ENCODE measurements at regions not wholly inside any gene's neighbourhood (a gene's known extent, or its start where the extent isn't known, plus 50 kb on each side); places are given as distances from the start of the nearest gene placed in this dataset.

DNA sequence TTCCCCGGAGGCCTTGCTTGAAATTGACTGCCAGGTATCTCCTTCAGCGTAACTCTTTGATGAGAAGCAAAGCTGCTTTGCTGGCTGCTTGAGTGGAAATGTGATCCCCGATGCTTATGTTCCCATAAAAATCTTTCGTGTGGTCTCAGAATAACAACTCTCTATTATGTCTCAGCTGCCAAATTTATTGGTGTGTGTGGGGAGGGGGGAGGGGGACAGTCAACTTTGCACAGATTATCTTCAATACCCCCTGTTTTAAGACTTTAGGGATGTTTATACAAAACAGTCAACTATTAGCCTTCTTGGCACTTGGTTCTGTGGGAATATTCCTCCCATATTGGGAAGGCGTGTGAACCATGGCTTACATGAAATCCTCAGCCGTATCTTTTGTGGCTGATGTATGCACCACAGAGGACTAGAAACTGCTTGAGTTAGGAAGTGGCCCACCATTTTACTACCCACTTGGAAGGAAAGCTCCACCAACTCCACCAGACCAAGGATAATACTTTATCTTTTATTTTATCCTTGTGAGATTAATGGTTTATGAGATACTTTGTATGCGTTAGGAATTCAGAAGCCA is 101.5 kb upstream of the SLC24A3 start:
- no peaks in the 10 kb centered on the region for H3K9me1 ChIP-seq (ENCODE audit: control insufficient read depth, extremely low read depth, insufficient read depth, low read length)
- H3K36me3 ChIP-seq (ENCODE audit: control insufficient read depth in 2 of 2, extremely low read depth in 1 of 2, insufficient read depth in 2 of 2, low read length in 2 of 2) = no peaks in the 10 kb centered on the region
- no peak overlapping the region for H3K4me3 ChIP-seq (ENCODE audit: control insufficient read depth in 2 of 3, extremely low read depth in 1 of 3, insufficient read depth in 2 of 3, low read depth in 1 of 3, low read length in 3 of 3)
- no peak overlapping the region for H3K27ac ChIP-seq (ENCODE audit: control insufficient read depth, insufficient read depth, low read length)
- no peak for FAIRE-seq
- TF ChIP-seq, protein P1, sequence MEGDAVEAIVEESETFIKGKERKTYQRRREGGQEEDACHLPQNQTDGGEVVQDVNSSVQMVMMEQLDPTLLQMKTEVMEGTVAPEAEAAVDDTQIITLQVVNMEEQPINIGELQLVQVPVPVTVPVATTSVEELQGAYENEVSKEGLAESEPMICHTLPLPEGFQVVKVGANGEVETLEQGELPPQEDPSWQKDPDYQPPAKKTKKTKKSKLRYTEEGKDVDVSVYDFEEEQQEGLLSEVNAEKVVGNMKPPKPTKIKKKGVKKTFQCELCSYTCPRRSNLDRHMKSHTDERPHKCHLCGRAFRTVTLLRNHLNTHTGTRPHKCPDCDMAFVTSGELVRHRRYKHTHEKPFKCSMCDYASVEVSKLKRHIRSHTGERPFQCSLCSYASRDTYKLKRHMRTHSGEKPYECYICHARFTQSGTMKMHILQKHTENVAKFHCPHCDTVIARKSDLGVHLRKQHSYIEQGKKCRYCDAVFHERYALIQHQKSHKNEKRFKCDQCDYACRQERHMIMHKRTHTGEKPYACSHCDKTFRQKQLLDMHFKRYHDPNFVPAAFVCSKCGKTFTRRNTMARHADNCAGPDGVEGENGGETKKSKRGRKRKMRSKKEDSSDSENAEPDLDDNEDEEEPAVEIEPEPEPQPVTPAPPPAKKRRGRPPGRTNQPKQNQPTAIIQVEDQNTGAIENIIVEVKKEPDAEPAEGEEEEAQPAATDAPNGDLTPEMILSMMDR (optimal IDR thresholded peaks at IDR 0.05 in 1 of 3, IDR thresholded peaks at IDR 0.05 in 1 of 3, conservative IDR thresholded peaks at IDR 0.05 in 1 of 3; ENCODE audit: extremely low read depth in 1 of 3, insufficient read depth in 2 of 3, low read length in 3 of 3) = no peak
- TF ChIP-seq EZH2 (IDR thresholded peaks at IDR 0.05; ENCODE audit: low read length) = no peak
- no peak for DNase-seq (ENCODE audit: low read depth, low spot score)
- H3K4me1 ChIP-seq (ENCODE audit: control insufficient read depth, extremely low read depth, insufficient read depth, low read length) = no peaks in the 10 kb centered on the region
- H3K9me3 ChIP-seq (ENCODE audit: control insufficient read depth, low read depth, low read length) = no peaks in the 10 kb centered on the region
- dilution Hi-C loops (cut with MboI; ENCODE audit: extremely low pct_ligation_motif_present, low sequenced_read_pairs) = no loop called here
- no peaks in the 10 kb centered on the region for H3K27me3 ChIP-seq (ENCODE audit: control insufficient read depth, extremely low read depth, insufficient read depth, low read length)
- H3K4me2 ChIP-seq (ENCODE audit: control insufficient read depth, extremely low read depth, insufficient read depth, low read depth, low read length) = no peak overlapping the region
- no peaks in the 10 kb centered on the region for H3K79me2 ChIP-seq (ENCODE audit: control insufficient read depth, insufficient read depth, low read length)
- no peaks in the 10 kb centered on the region for H4K20me1 ChIP-seq (ENCODE audit: control insufficient read depth, extremely low read depth, insufficient read depth, low read length)
- no peak overlapping the region for H3K9ac ChIP-seq (ENCODE audit: control insufficient read depth, extremely low read depth, insufficient read depth, low read length)
- H2AFZ ChIP-seq (ENCODE audit: control insufficient read depth, low read length) = no peak overlapping the region

DNA sequence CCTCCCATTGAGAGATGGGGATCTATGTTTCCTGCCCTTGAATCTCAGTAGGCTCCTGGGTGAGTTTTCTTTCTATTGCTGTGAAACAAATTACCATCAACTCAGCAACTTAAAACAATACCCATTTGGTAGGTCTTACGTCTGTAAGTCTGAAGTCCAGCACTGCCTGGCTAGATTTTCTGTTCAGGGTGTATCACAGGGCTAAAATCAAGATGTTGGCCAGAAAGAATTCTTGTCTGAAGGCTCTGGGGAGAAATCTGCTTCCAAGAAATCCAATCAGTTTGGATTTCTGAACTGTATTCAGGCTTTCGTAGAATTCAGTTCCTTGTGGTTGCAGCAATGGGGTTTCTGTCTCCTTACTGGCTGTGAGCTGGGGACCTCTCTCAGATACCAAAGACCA is 99.6 kb upstream of the SLC24A3 start:
- TF ChIP-seq, protein P1 (optimal IDR thresholded peaks at IDR 0.05 in 1 of 3, IDR thresholded peaks at IDR 0.05 in 1 of 3, conservative IDR thresholded peaks at IDR 0.05 in 1 of 3; ENCODE audit: extremely low read depth in 1 of 3, insufficient read depth in 2 of 3, low read length in 3 of 3) = no peak
- TF ChIP-seq EZH2 (IDR thresholded peaks at IDR 0.05; ENCODE audit: low read length) = no peak
- DNase-seq (ENCODE audit: low read depth, low spot score) (no peak), FAIRE-seq (no peak)
- H4K20me1 ChIP-seq (ENCODE audit: control insufficient read depth, extremely low read depth, insufficient read depth, low read length) = no peaks in the 10 kb centered on the region
- H3K4me1 ChIP-seq (ENCODE audit: control insufficient read depth, extremely low read depth, insufficient read depth, low read length) = no peaks in the 10 kb centered on the region
- H3K27ac ChIP-seq (ENCODE audit: control insufficient read depth, insufficient read depth, low read length) = no peak overlapping the region
- no peak overlapping the region for H3K4me2 ChIP-seq (ENCODE audit: control insufficient read depth, extremely low read depth, insufficient read depth, low read depth, low read length)
- H2AFZ ChIP-seq (ENCODE audit: control insufficient read depth, low read length) = no peak overlapping the region
- H3K9me3 ChIP-seq (ENCODE audit: control insufficient read depth, low read depth, low read length) = no peaks in the 10 kb centered on the region
- H3K27me3 ChIP-seq (ENCODE audit: control insufficient read depth, extremely low read depth, insufficient read depth, low read length) = no peaks in the 10 kb centered on the region
- H3K79me2 ChIP-seq (ENCODE audit: control insufficient read depth, insufficient read depth, low read length) = no peaks in the 10 kb centered on the region
- no peaks in the 10 kb centered on the region for H3K36me3 ChIP-seq (ENCODE audit: control insufficient read depth in 2 of 2, extremely low read depth in 1 of 2, insufficient read depth in 2 of 2, low read length in 2 of 2)
- dilution Hi-C loops (cut with MboI; ENCODE audit: extremely low pct_ligation_motif_present, low sequenced_read_pairs) = no loop called here
- no peaks in the 10 kb centered on the region for H3K9me1 ChIP-seq (ENCODE audit: control insufficient read depth, extremely low read depth, insufficient read depth, low read length)
- no peak overlapping the region for H3K9ac ChIP-seq (ENCODE audit: control insufficient read depth, extremely low read depth, insufficient read depth, low read length)
- no peak overlapping the region for H3K4me3 ChIP-seq (ENCODE audit: control insufficient read depth in 2 of 3, extremely low read depth in 1 of 3, insufficient read depth in 2 of 3, low read depth in 1 of 3, low read length in 3 of 3)
